Panc1 (cell line): ENCODE measurements at regions not wholly inside any gene's neighbourhood (a gene's known extent, or its start where the extent isn't known, plus 50 kb on each side); places are given as distances from the start of the nearest gene placed in this dataset.

ENCODE experiments used
- ATAC-seq: fragments of 200-7000 bp; cut with Tn5 transposase; 2 replicates; pipeline ENCODE4 v1.9.1; 2020; ENCODE audit warnings: mild to moderate bottlenecking, moderate library complexity
- BruUV-seq: library from RNA; stranded (reverse); fragments of 400-500 nt; replicated peaks from 2 replicates; lab custom pipeline; 2021; lab: Mats Ljungman, UMichigan
- CTCF ChIA-PET: fragments of 300-600 bp; sonication (Branson Sonifier 250); formaldehyde crosslinking; loops from one replicate; lab custom pipeline; 2022; ENCODE audit warnings: antibody characterized with exemption; lab: Charles Lee
- POLR2A ChIA-PET: fragments of 300-600 bp; sonication (Branson Sonifier 250); formaldehyde crosslinking; loops from one replicate; lab custom pipeline; 2022; ENCODE audit warnings: antibody characterized with exemption; lab: Charles Lee
- DNase-seq: peaks from one replicate; pipeline ENCODE4 v3.0.0-alpha.2; 2010; ENCODE audit warnings: low read depth, low spot score
- H3K27ac ChIP-seq: 2 replicates; pipeline ENCODE4 v1.5.1; 2011; ENCODE audit warnings: mild to moderate bottlenecking, low read length, inconsistent platforms
- H3K27me3 ChIP-seq: fragments of 200-500 bp; sonication (Bioruptor generic); 2 replicates; pipeline ENCODE4 v1.6.0; 2014; ENCODE audit warnings: low read length, inconsistent platforms; ENCODE audit not compliant: control insufficient read depth, insufficient read depth
- H3K36me3 ChIP-seq: fragments of 200-500 bp; sonication (Bioruptor generic); 2 replicates; pipeline ENCODE4 v1.5.1; 2014; ENCODE audit warnings: inconsistent platforms, mild to moderate bottlenecking, low read length, moderate library complexity; ENCODE audit not compliant: control insufficient read depth, insufficient read depth
- H3K4me1 ChIP-seq: 2 replicates; pipeline ENCODE4 v1.5.1; 2011; ENCODE audit warnings: inconsistent platforms, mild to moderate bottlenecking, low read length, moderate library complexity; ENCODE audit not compliant: control insufficient read depth, insufficient read depth
- H3K4me3 ChIP-seq, 2 experiments: 2 replicates each; pipeline ENCODE4 v1.5.1; 2011 to 2012; ENCODE audit warnings: low read depth in 2 of 2, low read length in 2 of 2, mild to moderate bottlenecking in 2 of 2, inconsistent platforms in 1 of 2, moderate library complexity in 1 of 2
- H3K9me3 ChIP-seq: fragments of 200-500 bp; sonication (Bioruptor generic); 2 replicates; pipeline ENCODE4 v1.5.1; 2014; ENCODE audit warnings: low read depth, mild to moderate bottlenecking, inconsistent platforms, low read length, moderate library complexity; ENCODE audit not compliant: control insufficient read depth, insufficient read depth
- CTCF ChIP-seq: fragments of 450-650 bp; IDR thresholded peaks from 2 replicates; pipeline ENCODE4 v1.5.1; 2017; ENCODE audit warnings: mild to moderate bottlenecking
- POLR2AphosphoS5 ChIP-seq: IDR thresholded peaks from 2 replicates; pipeline ENCODE4 v1.6.1; 2012; ENCODE audit warnings: mild to moderate bottlenecking, low read depth, low read length, moderate library complexity
- REST ChIP-seq, 2 experiments: IDR thresholded peaks; 2 replicates each; pipeline ENCODE4 v1.6.1; 2011 to 2012; ENCODE audit warnings: low read depth in 2 of 2, control low read depth in 1 of 2, low read length in 1 of 2, mild to moderate bottlenecking in 1 of 2, moderate library complexity in 1 of 2; ENCODE audit not compliant: insufficient read depth in 1 of 2
- SIN3A ChIP-seq: IDR thresholded peaks from 2 replicates; pipeline ENCODE4 v1.6.1; 2012; ENCODE audit warnings: low read depth, mild to moderate bottlenecking, low read length, moderate library complexity, borderline replicate concordance; ENCODE audit not compliant: insufficient read depth
- TCF7L2 ChIP-seq: IDR thresholded peaks from 2 replicates; pipeline ENCODE4 v1.6.1; 2011; ENCODE audit warnings: mild to moderate bottlenecking, low read depth, low read length, inconsistent platforms
- in situ Hi-C: cut with HindIII; loops from 2 replicates; pipeline ENCODE4 v1.10.0; 2016; ENCODE audit warnings: low sequenced_read_pairs, low pct_unique_long_range_greater_than_20kb
- intact Hi-C: fragments of 100-400 bp; cut with micrococcal nuclease; formaldehyde crosslinking; loops from one replicate; pipeline ENCODE4 v1.10.0; 2022; ENCODE audit not compliant: unreplicated experiment

GRCh38 chr1:87197641-87198040 lies 131.0 kb upstream of the LMO4 start:
- Histone ChIP-seq H3K4me1 (no peaks in the 10 kb centered on the region), H3K4me3 (no peak overlapping the region), H3K36me3 (no peaks in the 10 kb centered on the region), H3K9me3 (peaks cover 13% of the 10 kb centered on the region; the same call in 1 of the 2 replicates), H3K27me3 (no peaks in the 10 kb centered on the region; the same call in 1 of the 2 replicates), H3K27ac (no peak overlapping the region)
- intact Hi-C loops (no loop called here), in situ Hi-C loops (no loop called here)
- POLR2A ChIA-PET: no interaction called here
- BruUV-seq: no TSS peak
- no peak for ATAC-seq
- no peak for DNase-seq
- TF ChIP-seq SIN3A: no peak
- no peak for TF ChIP-seq POLR2AphosphoS5
- no peak for TF ChIP-seq TCF7L2
- no peak for TF ChIP-seq CTCF
- TF ChIP-seq REST (IDR thresholded peaks at IDR 0.05; ENCODE audit: insufficient read depth in 1 of 2, low read depth in 2 of 2, low read length in 1 of 2): no peak
- CTCF ChIA-PET: no interaction called here

- ChIA-PET POLR2A (no interaction called here), CTCF (interaction anchor here (0.7 kb wide), 1 partner anchor 79 kb away, joined by 4 read pairs; no protein-coding TSS in a partner anchor)
- no peak overlapping the region for H3K4me3 ChIP-seq
- no peaks in the 10 kb centered on the region for H3K9me3 ChIP-seq
- intact Hi-C loops (no loop called here), in situ Hi-C loops (no loop called here)
- no peaks in the 10 kb centered on the region for H3K36me3 ChIP-seq
- DNase-seq (no peak), ATAC-seq (no peak)
- no peaks in the 10 kb centered on the region; the same call in none of the 2 replicates for H3K27me3 ChIP-seq
- TF ChIP-seq SIN3A (no peak), POLR2AphosphoS5 (no peak), TCF7L2 (no peak), REST (IDR thresholded peaks at IDR 0.05; ENCODE audit: insufficient read depth in 1 of 2, low read depth in 2 of 2, low read length in 1 of 2) (no peak), CTCF (no peak)
- BruUV-seq: no TSS peak
- H3K4me1 ChIP-seq: no peaks in the 10 kb centered on the region
- H3K27ac ChIP-seq: no peak overlapping the region
These were observed 127.6 kb upstream of the LMO4 start for GRCh38 chr1:87200875-87201638.
